ENCODE measurements at regions not wholly inside any gene's neighbourhood (a gene's known extent, or its start where the extent isn't known, plus 50 kb on each side); places are given as distances from the start of the nearest gene placed in this dataset.

- H3K36me3 ChIP-seq (ENCODE audit: control insufficient read depth, insufficient read depth, low read length) = no peaks in the 10 kb centered on the region
- H3K4me3 ChIP-seq (ENCODE audit: low read length) = no peak overlapping the region
- H3K4me1 ChIP-seq (ENCODE audit: control insufficient read depth, insufficient read depth, low read length) = no peaks in the 10 kb centered on the region
- DNase-seq (ENCODE audit: low read depth, low spot score) = no peak
- WGBS (ENCODE audit: insufficient coverage, insufficient read length) = no CpG with 5 or more reads among the region's 5 CpGs
- no peak overlapping the region for H3K27ac ChIP-seq (ENCODE audit: low read length)
- H3K27me3 ChIP-seq (ENCODE audit: control insufficient read depth, insufficient read depth, low read length) = no peaks in the 10 kb centered on the region; the same call in 1 of the 2 replicates
- H3K9me3 ChIP-seq (ENCODE audit: control insufficient read depth, insufficient read depth, low read length) = no peaks in the 10 kb centered on the region
Measured at GRCh38 chr2:417662-418061, 129.8 kb upstream of the ALKAL2 start.

GRCh38 chr2:417006-417405, 129.1 kb upstream of the ALKAL2 start:
- DNase-seq (ENCODE audit: low read depth, low spot score) = no peak
- Histone ChIP-seq H3K4me3 (ENCODE audit: low read length) (no peak overlapping the region), H3K27ac (ENCODE audit: low read length) (no peak overlapping the region), H3K36me3 (ENCODE audit: control insufficient read depth, insufficient read depth, low read length) (no peaks in the 10 kb centered on the region), H3K9me3 (ENCODE audit: control insufficient read depth, insufficient read depth, low read length) (no peaks in the 10 kb centered on the region), H3K4me1 (ENCODE audit: control insufficient read depth, insufficient read depth, low read length) (no peaks in the 10 kb centered on the region), H3K27me3 (ENCODE audit: control insufficient read depth, insufficient read depth, low read length) (no peaks in the 10 kb centered on the region; the same call in 1 of the 2 replicates)
- WGBS (ENCODE audit: insufficient coverage, insufficient read length) = no CpG with 5 or more reads among the region's 3 CpGs

GRCh38 chr2:415986-416610, 128.2 kb upstream of the ALKAL2 start:
- H3K9me3 ChIP-seq (ENCODE audit: control insufficient read depth, insufficient read depth, low read length) = no peaks in the 10 kb centered on the region
- no peaks in the 10 kb centered on the region; the same call in 1 of the 2 replicates for H3K27me3 ChIP-seq (ENCODE audit: control insufficient read depth, insufficient read depth, low read length)
- no CpG with 5 or more reads among the region's 12 CpGs for WGBS (ENCODE audit: insufficient coverage, insufficient read length)
- H3K4me3 ChIP-seq (ENCODE audit: low read length) = no peak overlapping the region
- no peak for DNase-seq (ENCODE audit: low read depth, low spot score)
- no peaks in the 10 kb centered on the region for H3K4me1 ChIP-seq (ENCODE audit: control insufficient read depth, insufficient read depth, low read length)
- H3K27ac ChIP-seq (ENCODE audit: low read length) = no peak overlapping the region
- H3K36me3 ChIP-seq (ENCODE audit: control insufficient read depth, insufficient read depth, low read length) = no peaks in the 10 kb centered on the region

GRCh38 chr2:409523-409922, 121.6 kb upstream of the ALKAL2 start:
- H3K4me3 ChIP-seq (ENCODE audit: low read length) = no peak overlapping the region
- H3K27me3 ChIP-seq (ENCODE audit: control insufficient read depth, insufficient read depth, low read length) = no peaks in the 10 kb centered on the region
- H3K9me3 ChIP-seq (ENCODE audit: control insufficient read depth, insufficient read depth, low read length) = no peaks in the 10 kb centered on the region
- DNase-seq (ENCODE audit: low read depth, low spot score) = no peak
- H3K4me1 ChIP-seq (ENCODE audit: control insufficient read depth, insufficient read depth, low read length) = no peaks in the 10 kb centered on the region
- H3K36me3 ChIP-seq (ENCODE audit: control insufficient read depth, insufficient read depth, low read length) = no peaks in the 10 kb centered on the region
- H3K27ac ChIP-seq (ENCODE audit: low read length) = no peak overlapping the region
- WGBS (ENCODE audit: insufficient coverage, insufficient read length) = no CpG with 5 or more reads among the region's 4 CpGs

GRCh38 chr2:407630-408029, 119.7 kb upstream of the ALKAL2 start:
- Histone ChIP-seq H3K27ac (ENCODE audit: low read length) (no peak overlapping the region), H3K9me3 (ENCODE audit: control insufficient read depth, insufficient read depth, low read length) (no peaks in the 10 kb centered on the region), H3K36me3 (ENCODE audit: control insufficient read depth, insufficient read depth, low read length) (no peaks in the 10 kb centered on the region), H3K4me1 (ENCODE audit: control insufficient read depth, insufficient read depth, low read length) (no peaks in the 10 kb centered on the region), H3K27me3 (ENCODE audit: control insufficient read depth, insufficient read depth, low read length) (no peaks in the 10 kb centered on the region), H3K4me3 (ENCODE audit: low read length) (no peak overlapping the region)
- no peak for DNase-seq (ENCODE audit: low read depth, low spot score)
- no CpG with 5 or more reads among the region's 9 CpGs for WGBS (ENCODE audit: insufficient coverage, insufficient read length)

GRCh38 chr2:406876-407275, 119.0 kb upstream of the ALKAL2 start:
- Histone ChIP-seq H3K4me1 (ENCODE audit: control insufficient read depth, insufficient read depth, low read length) (no peaks in the 10 kb centered on the region), H3K4me3 (ENCODE audit: low read length) (no peak overlapping the region), H3K27me3 (ENCODE audit: control insufficient read depth, insufficient read depth, low read length) (no peaks in the 10 kb centered on the region), H3K27ac (ENCODE audit: low read length) (no peak overlapping the region), H3K9me3 (ENCODE audit: control insufficient read depth, insufficient read depth, low read length) (no peaks in the 10 kb centered on the region), H3K36me3 (ENCODE audit: control insufficient read depth, insufficient read depth, low read length) (no peaks in the 10 kb centered on the region)
- WGBS (ENCODE audit: insufficient coverage, insufficient read length) = no CpG with 5 or more reads among the region's 4 CpGs
- DNase-seq (ENCODE audit: low read depth, low spot score) = no peak

GRCh38 chr2:406231-406630, 118.3 kb upstream of the ALKAL2 start:
- H3K27ac ChIP-seq (ENCODE audit: low read length) = no peak overlapping the region
- no peaks in the 10 kb centered on the region for H3K9me3 ChIP-seq (ENCODE audit: control insufficient read depth, insufficient read depth, low read length)
- no peaks in the 10 kb centered on the region for H3K36me3 ChIP-seq (ENCODE audit: control insufficient read depth, insufficient read depth, low read length)
- H3K4me3 ChIP-seq (ENCODE audit: low read length) = no peak overlapping the region
- no peak for DNase-seq (ENCODE audit: low read depth, low spot score)
- H3K4me1 ChIP-seq (ENCODE audit: control insufficient read depth, insufficient read depth, low read length) = no peaks in the 10 kb centered on the region
- no peaks in the 10 kb centered on the region for H3K27me3 ChIP-seq (ENCODE audit: control insufficient read depth, insufficient read depth, low read length)
- WGBS (ENCODE audit: insufficient coverage, insufficient read length) = no CpG with 5 or more reads among the region's 4 CpGs

- Histone ChIP-seq H3K9me3 (ENCODE audit: control insufficient read depth, insufficient read depth, low read length) (no peaks in the 10 kb centered on the region), H3K4me1 (ENCODE audit: control insufficient read depth, insufficient read depth, low read length) (no peaks in the 10 kb centered on the region), H3K4me3 (ENCODE audit: low read length) (no peak overlapping the region), H3K36me3 (ENCODE audit: control insufficient read depth, insufficient read depth, low read length) (no peaks in the 10 kb centered on the region), H3K27ac (ENCODE audit: low read length) (no peak overlapping the region), H3K27me3 (ENCODE audit: control insufficient read depth, insufficient read depth, low read length) (no peaks in the 10 kb centered on the region)
- DNase-seq (ENCODE audit: low read depth, low spot score) = no peak
- WGBS (ENCODE audit: insufficient coverage, insufficient read length) = no CpG with 5 or more reads among the region's 2 CpGs
Measured at GRCh38 chr2:404581-404980, 116.7 kb upstream of the ALKAL2 start.

- Histone ChIP-seq H3K27me3 (ENCODE audit: control insufficient read depth, insufficient read depth, low read length) (no peaks in the 10 kb centered on the region), H3K36me3 (ENCODE audit: control insufficient read depth, insufficient read depth, low read length) (no peaks in the 10 kb centered on the region), H3K4me3 (ENCODE audit: low read length) (no peak overlapping the region), H3K4me1 (ENCODE audit: control insufficient read depth, insufficient read depth, low read length) (no peaks in the 10 kb centered on the region), H3K27ac (ENCODE audit: low read length) (no peak overlapping the region), H3K9me3 (ENCODE audit: control insufficient read depth, insufficient read depth, low read length) (no peaks in the 10 kb centered on the region)
- no peak for DNase-seq (ENCODE audit: low read depth, low spot score)
Measured at GRCh38 chr2:403682-404081, 115.8 kb upstream of the ALKAL2 start.

- no peaks in the 10 kb centered on the region for H3K9me3 ChIP-seq (ENCODE audit: control insufficient read depth, insufficient read depth, low read length)
- DNase-seq (ENCODE audit: low read depth, low spot score) = no peak
- WGBS (ENCODE audit: insufficient coverage, insufficient read length) = no CpG with 5 or more reads among the region's 3 CpGs
- H3K4me3 ChIP-seq (ENCODE audit: low read length) = no peak overlapping the region
- no peaks in the 10 kb centered on the region; the same call in 1 of the 2 replicates for H3K27me3 ChIP-seq (ENCODE audit: control insufficient read depth, insufficient read depth, low read length)
- H3K4me1 ChIP-seq (ENCODE audit: control insufficient read depth, insufficient read depth, low read length) = no peaks in the 10 kb centered on the region
- H3K27ac ChIP-seq (ENCODE audit: low read length) = no peak overlapping the region
- no peaks in the 10 kb centered on the region for H3K36me3 ChIP-seq (ENCODE audit: control insufficient read depth, insufficient read depth, low read length)
Measured at GRCh38 chr2:402721-403120, 114.8 kb upstream of the ALKAL2 start.

- H3K27me3 ChIP-seq (ENCODE audit: control insufficient read depth, insufficient read depth, low read length) = no peaks in the 10 kb centered on the region; the same call in 1 of the 2 replicates
- H3K9me3 ChIP-seq (ENCODE audit: control insufficient read depth, insufficient read depth, low read length) = no peaks in the 10 kb centered on the region
- H3K36me3 ChIP-seq (ENCODE audit: control insufficient read depth, insufficient read depth, low read length) = no peaks in the 10 kb centered on the region
- no peaks in the 10 kb centered on the region for H3K4me1 ChIP-seq (ENCODE audit: control insufficient read depth, insufficient read depth, low read length)
- WGBS (ENCODE audit: insufficient coverage, insufficient read length) = no CpG with 5 or more reads among the region's 3 CpGs
- H3K27ac ChIP-seq (ENCODE audit: low read length) = no peak overlapping the region
- H3K4me3 ChIP-seq (ENCODE audit: low read length) = no peak overlapping the region
- no peak for DNase-seq (ENCODE audit: low read depth, low spot score)
Measured at GRCh38 chr2:402206-402605, 114.3 kb upstream of the ALKAL2 start.

Data from iPS DF 6.9 (cell line).